Astrocyte (in vitro differentiated cells and primary cell): ENCODE measurements at regions not wholly inside any gene's neighbourhood (a gene's known extent, or its start where the extent isn't known, plus 50 kb on each side); places are given as distances from the start of the nearest gene placed in this dataset.

Experiments
- CTCF ChIP-seq: IDR thresholded peaks from 2 replicates; pipeline ENCODE4 v1.5.1; 2011; ENCODE audit warnings: low read depth, mild to moderate bottlenecking, inconsistent platforms, low read length, moderate library complexity; ENCODE audit not compliant: insufficient read depth
- EZH2 ChIP-seq: IDR thresholded peaks from 2 replicates; pipeline ENCODE4 v1.6.1; 2012; ENCODE audit warnings: mild to moderate bottlenecking, low read length, inconsistent platforms; ENCODE audit not compliant: insufficient read depth

DNA sequence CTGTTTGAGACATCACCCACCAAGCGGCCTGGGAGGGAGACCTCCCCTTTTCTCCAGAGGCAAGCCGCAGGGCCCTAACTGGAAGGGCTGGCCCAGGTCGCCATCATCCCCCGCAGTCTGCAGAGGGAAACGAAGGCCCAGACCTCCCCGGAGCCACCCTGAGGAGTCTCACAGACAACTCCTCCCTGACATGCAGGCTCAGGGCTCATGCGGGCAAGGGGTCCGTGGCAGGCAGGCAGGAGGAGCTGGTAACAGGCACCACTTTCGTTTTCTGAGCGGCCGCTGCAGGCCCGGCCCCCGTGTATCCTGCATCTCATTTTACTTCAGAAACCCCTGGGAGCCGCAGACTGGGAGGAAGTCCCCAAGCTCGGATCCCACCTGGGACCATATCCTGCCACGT is 192.0 kb upstream of the PPP1R26 start:
- TF ChIP-seq CTCF, result no peak
- TF ChIP-seq EZH2, result no peak
